ENCODE measurements at regions not wholly inside any gene's neighbourhood (a gene's known extent, or its start where the extent isn't known, plus 50 kb on each side); places are given as distances from the start of the nearest gene placed in this dataset.

GRCh38 chr5:44252545-44252944 is 136.7 kb downstream of the FGF10 start:
- no peak overlapping the region for H3K4me3 ChIP-seq (replicated peaks; ENCODE audit: low read depth, low read length)
- no peak for DNase-seq (ENCODE audit: extremely low read depth, low read depth)
- TF ChIP-seq CTCF (IDR thresholded peaks at IDR 0.05; ENCODE audit: low read depth, low read length, missing control alignments): no peak

- no peak for TF ChIP-seq CTCF (IDR thresholded peaks at IDR 0.05; ENCODE audit: low read depth, low read length, missing control alignments)
- no peak overlapping the region for H3K4me3 ChIP-seq (replicated peaks; ENCODE audit: low read depth, low read length)
- no peak for DNase-seq (ENCODE audit: extremely low read depth, low read depth)
Observed at GRCh38 chr5:44246986-44247385, 142.2 kb downstream of the FGF10 start.

GRCh38 chr5:44245935-44246334 is 143.3 kb downstream of the FGF10 start:
- TF ChIP-seq CTCF (IDR thresholded peaks at IDR 0.05; ENCODE audit: low read depth, low read length, missing control alignments): no peak
- DNase-seq (ENCODE audit: extremely low read depth, low read depth): no peak
- H3K4me3 ChIP-seq (replicated peaks; ENCODE audit: low read depth, low read length): no peak overlapping the region

- DNase-seq (ENCODE audit: extremely low read depth, low read depth): no peak
- no peak overlapping the region for H3K4me3 ChIP-seq (replicated peaks; ENCODE audit: low read depth, low read length)
- no peak for TF ChIP-seq CTCF (IDR thresholded peaks at IDR 0.05; ENCODE audit: low read depth, low read length, missing control alignments)
Observed at GRCh38 chr5:44242791-44243190, 146.4 kb downstream of the FGF10 start.

DNA sequence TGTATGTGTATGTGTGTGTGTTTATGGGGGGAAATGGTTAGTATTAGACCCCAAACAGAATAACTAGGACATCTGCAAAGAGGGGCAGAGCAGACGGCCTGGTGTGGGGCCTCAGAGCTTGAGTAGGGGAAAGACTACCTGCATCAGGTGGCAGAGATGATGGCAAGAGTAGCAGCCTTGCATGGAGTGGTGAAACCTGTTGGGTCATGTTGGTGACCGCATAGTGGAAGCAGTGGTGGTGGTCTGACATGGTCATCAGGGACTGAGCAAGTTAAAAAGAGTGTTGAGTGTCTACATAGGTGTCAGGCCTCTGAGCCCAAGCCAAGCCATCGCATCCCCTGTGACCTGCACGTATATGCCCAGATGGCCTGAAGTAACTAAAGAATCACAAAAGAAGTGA is 153.2 kb downstream of the FGF10 start:
- no peak for TF ChIP-seq CTCF (IDR thresholded peaks at IDR 0.05; ENCODE audit: low read depth, low read length, missing control alignments)
- no peak for DNase-seq (ENCODE audit: extremely low read depth, low read depth)
- H3K4me3 ChIP-seq (replicated peaks; ENCODE audit: low read depth, low read length): no peak overlapping the region

DNA sequence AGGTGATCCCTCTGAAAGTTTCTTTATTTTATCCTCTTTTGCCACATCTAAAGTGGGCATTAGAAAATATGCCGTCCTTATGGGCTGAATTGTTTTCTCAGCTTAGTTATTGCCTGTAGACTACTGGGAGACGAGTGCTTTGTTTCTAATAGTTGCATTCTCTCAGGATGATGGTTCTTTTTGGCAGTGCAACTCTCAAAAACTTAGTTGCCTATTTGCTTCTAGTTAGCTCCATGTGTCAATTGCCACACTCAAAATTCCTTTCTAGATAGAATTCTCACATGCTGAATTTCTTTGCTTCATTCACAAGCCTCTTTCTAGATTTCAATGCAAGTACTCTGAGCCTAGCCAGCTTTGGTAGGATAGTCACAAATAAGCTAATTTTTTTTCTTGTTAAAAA is 155.5 kb downstream of the FGF10 start:
- TF ChIP-seq CTCF (IDR thresholded peaks at IDR 0.05; ENCODE audit: low read depth, low read length, missing control alignments): no peak
- no peak overlapping the region for H3K4me3 ChIP-seq (replicated peaks; ENCODE audit: low read depth, low read length)
- no peak for DNase-seq (ENCODE audit: extremely low read depth, low read depth)

Measured in HFF-Myc (cell line).